G401 (cell line): ENCODE measurements at regions not wholly inside any gene's neighbourhood (a gene's known extent, or its start where the extent isn't known, plus 50 kb on each side); places are given as distances from the start of the nearest gene placed in this dataset.
"Not testable (repeated sequence)": the region's sequence is repeated elsewhere in the genome, so short reads cannot be mapped to it uniquely, and the experiment has no call there.

Source experiments
- DNase-seq: peaks from one replicate; pipeline ENCODE4 v3.0.0-alpha.2; 2015; ENCODE audit warnings: low spot score
- in situ Hi-C: cut with HindIII; loops from 2 replicates; pipeline ENCODE4 v1.10.0; 2016; ENCODE audit warnings: low sequenced_read_pairs, mixed read lengths

DNA sequence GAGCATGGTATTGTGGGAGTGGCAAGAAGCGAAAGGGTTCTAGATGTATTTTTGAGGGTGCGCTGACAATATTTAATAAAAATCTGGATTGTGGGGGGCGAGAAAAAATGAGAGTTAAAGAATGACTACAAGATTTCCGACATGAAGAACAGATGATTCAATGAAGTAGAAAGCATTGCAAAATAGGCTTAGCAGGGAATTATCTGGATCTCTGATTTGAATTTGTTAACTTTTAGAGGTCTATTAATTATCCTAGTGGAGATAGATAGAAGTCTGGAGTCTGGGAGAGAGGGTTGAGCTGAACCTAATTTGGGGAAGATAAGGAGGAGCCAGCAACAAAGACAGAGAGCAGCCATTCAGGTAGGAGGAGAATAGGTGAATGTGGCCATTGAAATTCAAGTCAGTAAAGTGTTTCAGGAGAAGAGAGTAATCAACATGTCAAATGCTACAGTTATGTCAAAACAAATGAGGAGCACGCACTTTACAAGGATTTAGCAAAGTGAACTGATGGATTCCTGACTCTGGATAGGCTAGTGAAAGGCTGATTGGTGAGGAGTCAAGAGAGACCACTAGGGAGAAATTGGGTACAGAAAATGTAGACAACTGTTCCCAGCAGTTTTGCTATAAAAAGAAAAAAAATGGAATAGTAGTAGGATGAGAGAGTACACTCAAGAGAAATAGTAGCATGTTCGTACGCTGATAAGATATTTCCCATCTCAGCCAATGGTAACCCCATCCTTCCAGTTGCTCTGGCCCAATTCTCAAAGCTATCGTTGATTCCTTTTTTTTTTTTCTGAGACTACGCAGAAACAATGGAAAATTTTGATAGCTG is 393.2 kb upstream of the CXADR start:
- DNase-seq, result no peak
- in situ Hi-C loops, result no loop called here

DNA sequence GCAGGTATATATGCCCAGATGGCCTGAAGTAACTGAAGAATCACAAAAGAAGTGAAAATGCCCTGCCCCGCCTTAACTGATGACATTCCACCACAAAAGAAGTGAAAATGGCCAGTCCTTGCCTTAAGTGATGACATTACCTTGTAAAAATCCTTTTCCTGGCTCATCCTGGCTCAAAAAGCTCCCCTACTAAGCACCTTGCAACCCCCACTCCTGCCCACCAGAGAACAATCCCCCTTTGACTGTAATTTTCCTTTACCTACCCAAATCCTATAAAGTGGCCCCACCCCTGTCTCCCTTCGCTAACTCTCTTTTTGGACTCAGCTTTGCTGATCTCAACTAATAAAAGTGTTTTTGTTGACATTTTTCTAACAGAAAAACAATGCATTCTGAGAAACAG is 385.4 kb upstream of the CXADR start:
- DNase-seq, in situ Hi-C loops: not testable (repeated sequence)

DNA sequence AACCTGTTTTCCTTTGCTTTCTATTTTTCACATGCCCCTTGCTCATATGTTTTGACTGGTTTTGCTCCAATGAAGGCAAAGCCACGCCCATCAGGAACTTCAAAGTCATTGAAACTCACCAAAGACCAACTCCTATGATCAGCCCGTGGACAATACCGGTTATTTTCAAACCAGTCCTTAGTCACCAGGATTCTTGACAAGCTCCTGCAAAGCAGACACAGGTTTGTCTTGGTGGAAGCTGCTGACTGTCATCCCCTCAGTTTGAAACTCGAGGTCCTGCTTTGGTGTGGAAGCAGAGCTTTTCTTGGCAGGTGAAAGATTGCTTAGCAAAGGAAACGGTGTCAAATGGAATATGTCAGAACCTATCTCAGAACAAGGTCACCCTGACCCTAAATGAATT is 384.7 kb upstream of the CXADR start:
- in situ Hi-C loops, result no loop called here
- no peak for DNase-seq

DNA sequence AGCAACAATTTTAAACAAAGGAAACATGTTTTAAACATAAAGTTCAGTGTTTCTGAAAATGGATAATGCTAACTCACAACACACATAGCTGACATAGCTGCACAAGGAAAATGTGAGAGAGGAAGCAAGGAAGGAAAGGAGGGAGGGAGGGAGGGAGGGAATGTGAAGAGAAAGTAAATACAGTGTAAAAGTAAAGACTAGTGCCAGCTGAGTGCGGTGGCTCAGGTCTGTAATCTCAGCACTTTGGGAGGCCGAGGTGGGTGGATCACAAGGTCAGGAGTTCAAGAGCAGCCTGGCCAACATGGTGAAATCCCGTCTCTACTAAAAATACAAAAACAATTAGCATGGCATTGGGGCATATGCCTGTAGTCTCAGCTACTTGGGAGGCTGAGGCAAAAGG is 373.7 kb upstream of the CXADR start:
- DNase-seq, in situ Hi-C loops: not testable (repeated sequence)

DNA sequence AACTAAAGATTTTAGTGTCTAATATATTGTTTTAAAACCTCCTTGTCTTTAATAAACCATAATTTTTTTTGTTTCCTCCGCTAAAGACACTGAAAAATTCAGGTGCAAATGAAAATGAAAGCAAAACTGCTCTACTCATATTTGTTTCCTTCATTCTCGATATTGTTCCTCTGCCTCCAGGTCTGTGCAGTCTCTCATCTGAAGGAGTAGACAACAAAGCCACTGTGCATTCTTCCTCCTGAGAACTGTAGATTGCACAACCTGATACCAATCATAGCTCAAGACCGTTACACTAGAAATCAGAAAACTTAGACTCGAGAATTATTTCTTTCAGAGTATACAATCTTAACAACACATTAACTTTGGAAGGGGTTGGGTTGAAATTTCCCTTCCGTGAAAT is 373.1 kb upstream of the CXADR start:
- in situ Hi-C loops, result no loop called here
- no peak for DNase-seq

DNA sequence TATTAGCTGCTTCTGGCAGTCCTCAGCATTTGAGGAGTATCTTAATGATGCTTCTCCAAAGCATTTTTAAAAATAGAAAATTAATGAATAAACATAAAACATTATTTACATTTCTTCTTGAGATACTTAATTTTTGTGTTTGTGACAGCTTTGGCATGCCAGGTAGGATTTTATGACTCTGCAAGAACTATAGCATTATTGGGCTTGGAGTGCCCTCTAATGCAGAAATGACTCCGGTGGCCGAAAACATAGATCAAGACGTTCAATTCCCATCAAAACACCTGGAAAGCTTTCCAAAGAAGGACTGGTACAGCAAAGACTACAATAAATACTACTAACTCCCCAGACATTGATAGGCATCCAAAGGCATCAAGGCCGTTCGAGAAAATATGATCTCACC is 366.4 kb upstream of the CXADR start:
- no peak for DNase-seq
- in situ Hi-C loops, result no loop called here

DNA sequence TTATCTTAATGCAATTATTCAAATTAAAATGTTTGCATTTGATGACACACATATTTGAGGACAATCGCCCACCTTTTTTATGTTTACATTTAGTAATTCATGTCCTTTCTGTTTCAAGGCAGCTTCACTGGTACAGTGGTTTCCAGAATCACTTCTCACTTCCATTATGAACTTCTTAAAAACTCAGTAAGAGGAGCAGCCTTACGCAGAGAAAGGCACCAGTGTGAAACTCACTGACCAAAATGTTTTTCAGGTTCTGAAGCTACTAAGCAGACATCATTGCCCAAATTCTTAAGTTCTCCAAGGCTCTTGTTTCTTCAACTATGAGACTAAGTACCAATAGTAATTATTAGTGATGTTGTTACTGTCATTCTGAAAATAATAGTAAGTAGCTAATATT is 353.1 kb upstream of the CXADR start:
- no peak for DNase-seq
- in situ Hi-C loops, result no loop called here

DNA sequence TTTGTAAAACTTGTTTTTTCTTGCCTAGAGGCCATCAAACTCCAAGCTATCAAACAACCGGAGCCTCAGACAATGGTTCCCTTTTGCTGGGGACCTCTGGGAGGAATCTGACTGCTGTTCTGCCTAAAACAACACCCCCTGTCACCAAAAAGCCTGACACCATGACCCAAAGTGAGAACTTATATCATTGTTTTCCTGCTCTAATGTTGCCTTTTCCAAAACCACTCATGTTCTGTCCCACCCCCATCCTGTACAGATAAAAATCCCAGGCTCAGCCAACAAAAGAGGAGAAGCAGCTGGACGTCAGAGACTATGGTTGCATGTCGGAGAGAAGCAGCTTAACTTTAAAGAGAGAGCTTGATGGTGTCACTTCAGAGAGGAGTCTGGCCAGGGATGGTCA is 327.2 kb upstream of the CXADR start:
- in situ Hi-C loops, result no loop called here

DNA sequence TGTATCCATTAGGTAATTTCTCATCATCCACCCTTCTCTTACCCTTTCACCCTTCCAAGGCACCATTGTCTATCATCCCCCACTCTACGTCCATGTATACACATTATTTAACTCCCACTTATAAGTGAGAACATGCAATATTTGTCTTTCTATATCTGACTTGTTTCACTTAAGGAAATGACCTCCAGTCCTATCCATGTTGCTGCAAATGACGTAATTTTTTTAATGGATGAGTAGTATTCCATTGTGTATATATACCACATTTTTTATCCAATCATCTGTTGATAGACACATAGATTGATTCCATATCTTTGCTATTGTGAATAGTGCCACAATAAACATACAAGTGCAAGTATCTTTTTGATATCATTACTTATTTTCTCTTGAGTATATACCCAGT is 322.9 kb upstream of the CXADR start:
- no peak for DNase-seq
- in situ Hi-C loops, result no loop called here

More for the DNA sequence above, 327.2 kb upstream of the CXADR start:
- DNase-seq, result no peak

DNA sequence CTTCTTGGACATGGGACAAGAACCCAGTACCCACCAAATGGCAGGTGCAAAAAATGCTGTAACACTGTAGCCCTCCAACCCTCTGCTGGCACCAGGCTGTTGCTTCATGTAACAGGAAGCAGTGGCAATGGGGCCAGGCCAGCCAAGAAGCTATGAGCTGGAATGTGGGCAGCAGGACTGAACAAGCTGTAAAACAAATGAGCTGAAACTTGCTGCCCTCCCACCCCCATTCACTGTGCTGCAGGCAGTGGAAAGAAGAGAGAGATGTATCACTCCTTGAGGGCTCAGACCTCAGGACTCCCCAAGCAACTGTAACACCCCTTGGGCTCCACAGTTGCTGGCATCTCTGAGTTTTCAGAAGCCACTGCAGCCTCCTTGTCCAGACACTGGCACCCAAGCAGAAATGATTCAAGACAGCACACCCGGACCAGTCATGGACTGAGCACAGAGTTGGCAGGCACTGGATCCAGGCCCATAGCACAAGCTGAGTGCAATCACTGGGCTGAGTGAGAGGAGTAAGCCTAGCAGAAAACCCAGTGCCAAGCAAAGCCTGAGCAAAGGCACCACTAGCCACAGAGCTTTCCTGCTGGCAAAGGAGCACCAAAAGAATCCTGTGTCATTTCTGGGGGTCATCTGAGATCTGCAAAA is 321.4 kb upstream of the CXADR start:
- in situ Hi-C loops, result no loop called here
- no peak for DNase-seq

DNA sequence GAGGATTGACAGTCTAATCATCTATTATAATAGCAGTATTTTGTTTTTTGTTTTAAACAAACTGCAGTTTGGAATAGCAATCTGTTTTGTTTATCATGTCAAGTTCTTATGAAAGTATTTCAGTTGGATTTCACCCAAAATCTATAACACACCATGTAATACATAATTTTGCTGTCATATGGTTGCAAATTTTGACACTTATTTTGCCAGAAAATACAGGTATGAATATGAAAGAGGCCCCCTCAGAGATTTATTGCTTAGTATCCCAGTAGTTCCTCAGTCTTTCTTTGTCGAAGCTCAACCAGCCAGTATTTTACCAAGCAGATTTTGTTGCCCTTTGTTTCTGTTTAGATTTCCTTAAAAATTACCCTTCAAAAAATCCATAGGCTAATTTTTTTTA is 317.5 kb upstream of the CXADR start:
- in situ Hi-C loops, result no loop called here
- no peak for DNase-seq

DNA sequence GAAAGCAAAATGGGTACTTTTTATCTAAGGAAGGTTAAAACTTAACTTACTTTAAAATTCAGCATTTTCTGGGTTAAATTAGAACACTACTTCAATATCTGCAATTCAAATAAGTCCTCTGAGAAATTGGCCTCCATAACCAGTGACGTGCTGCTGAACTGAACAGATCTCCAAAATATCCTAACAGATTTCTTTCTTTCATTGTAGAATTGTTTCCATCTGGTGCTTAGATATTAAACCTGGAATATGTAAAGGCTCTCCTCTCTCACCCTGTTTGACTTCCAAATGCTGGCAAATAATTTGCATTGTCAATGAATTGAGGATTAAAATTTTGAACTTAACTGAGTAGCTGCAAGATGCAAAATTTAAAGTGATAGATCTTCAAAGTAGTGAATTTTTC is 316.9 kb upstream of the CXADR start:
- DNase-seq, result no peak
- in situ Hi-C loops, result no loop called here

DNA sequence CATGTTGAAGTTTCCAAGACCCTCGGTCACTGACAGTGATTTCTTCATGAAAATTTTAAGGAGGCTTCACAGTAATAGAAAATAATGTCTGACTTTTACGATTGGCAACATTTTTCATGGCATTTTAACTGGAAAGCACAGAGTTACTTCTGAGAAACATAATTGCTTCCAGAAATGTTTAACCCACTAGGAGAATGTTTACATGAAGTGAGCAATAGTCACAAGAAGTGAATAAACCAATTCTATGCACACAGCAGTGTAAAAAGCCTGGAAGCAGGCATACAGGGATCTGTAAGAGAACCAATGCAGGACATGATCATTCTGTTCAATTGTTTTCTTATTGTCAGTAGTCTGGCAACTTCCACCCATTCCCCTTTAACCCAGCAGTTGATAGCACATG is 316.2 kb upstream of the CXADR start:
- no peak for DNase-seq
- in situ Hi-C loops, result no loop called here

DNA sequence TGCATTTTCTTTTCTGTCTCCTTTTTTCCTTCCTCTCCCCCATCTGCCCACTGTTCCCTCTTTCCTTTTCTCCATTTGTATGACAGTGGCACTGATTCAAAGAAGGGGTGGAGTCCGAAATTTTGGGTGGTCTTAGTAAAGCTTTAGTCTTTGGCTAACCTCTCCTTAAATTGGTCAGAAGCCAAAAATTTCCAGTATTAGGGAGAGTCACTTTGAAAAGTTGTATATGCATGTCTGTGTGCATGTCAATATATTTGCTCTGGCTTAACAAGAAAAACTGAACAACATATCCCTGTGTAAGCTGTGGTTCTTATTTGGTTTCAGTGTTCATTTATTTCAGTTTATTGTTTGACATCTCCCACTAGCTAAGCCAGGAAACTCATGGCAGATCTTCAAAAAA is 314.8 kb upstream of the CXADR start:
- in situ Hi-C loops, result no loop called here
- DNase-seq, result no peak

DNA sequence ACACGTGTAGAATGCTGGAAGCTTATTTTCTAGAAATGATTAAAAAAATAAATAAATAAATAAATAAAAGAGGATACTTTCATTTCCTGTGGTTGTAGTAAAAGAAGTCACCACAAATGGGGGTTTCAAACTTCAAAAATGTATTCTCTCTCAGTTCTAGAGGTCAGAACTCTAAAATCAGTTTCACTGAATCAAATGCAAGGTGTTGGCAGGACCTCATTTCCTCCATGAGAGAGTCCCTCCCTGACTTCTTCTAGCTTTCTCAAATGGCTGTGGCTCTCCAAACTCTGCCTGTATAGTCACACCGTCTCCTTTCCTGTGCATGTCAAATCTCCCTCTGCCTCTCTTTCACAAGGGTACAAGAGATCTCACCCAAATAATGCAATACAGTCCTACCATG is 312.6 kb upstream of the CXADR start:
- DNase-seq, result no peak
- in situ Hi-C loops, result no loop called here

DNA sequence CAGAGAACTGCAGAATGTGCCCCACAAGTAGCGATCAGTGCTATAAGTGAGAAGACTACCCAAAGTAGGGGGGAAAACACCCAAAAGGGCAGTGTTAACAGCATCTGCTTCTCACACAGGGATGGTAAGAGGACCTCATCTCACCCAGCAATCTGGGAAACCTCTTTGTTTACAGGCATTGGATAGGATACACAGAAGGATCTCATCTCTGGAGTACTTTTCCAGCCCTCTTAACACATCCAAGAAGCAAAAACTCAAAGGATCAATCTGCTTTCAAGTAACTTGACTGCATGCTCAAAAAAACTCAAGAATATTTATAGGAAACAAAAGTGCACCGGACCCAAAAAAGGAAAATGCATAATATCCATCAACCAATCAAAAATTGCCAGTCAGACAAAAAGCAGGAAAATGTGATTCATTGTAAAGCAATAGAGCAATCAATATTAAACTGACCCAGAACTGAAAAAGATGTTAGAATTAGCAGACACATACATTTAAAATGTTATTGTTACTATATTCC is 311.0 kb upstream of the CXADR start:
- in situ Hi-C loops, result no loop called here
- DNase-seq, result no peak

DNA sequence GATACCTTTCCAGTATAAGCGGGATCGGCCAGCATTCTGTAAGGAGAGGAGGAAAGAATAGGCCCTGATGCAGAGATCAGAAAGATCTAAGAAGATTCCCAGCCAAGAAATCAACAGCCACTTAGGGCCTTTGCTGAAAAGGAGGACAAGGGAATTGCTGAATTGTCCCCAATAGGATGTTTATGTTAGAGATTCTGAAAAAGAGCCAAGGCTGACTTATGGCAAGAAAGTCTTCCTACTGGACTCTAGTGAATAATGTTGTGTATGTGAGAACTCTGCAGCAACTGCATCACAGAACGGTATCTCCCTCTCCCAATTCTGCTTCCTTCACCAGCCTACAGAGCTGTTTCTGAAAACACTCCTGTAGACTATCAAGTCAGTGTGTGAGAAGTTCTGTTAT is 298.0 kb upstream of the CXADR start:
- in situ Hi-C loops, result no loop called here
- no peak for DNase-seq

DNA sequence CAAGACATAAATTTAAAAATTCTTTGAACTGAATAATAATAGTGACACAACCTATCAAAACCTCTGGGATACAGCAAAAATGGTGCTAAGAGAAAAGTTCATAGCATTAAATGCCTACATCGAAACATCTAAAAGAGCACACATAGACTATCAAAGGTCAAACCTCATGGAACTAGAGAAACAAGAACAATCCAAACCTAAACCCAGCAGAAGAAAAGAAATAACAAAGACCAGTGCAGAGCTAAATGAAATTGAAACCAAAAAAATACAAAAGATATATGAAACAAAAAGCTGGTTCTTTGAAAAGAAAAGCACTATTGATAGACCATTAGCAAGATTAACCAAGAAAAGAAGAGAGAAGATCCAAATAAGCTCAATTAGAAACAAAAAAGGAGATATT is 293.8 kb upstream of the CXADR start:
- in situ Hi-C loops, result not testable (repeated sequence)

DNA sequence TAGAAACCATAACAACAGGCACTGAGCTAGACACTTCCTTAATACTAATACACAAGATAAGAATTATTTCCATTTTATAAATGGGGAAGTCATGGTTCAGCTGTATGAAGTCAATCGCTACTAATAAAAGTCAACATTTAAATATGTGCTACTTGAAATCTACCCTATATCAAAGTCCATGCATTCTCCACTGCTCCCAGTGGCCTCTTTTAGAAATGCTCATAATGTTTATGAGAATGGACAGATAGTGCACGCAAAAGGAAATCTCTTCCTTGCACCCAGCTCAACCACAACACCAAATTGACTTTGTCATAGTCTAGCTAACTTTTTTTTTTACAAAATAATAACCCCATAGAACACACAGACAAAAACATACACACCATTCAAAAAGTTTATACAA is 281.7 kb upstream of the CXADR start:
- DNase-seq, result no peak
- in situ Hi-C loops, result no loop called here

More for the DNA sequence above, 293.8 kb upstream of the CXADR start:
- not testable (repeated sequence) for DNase-seq

DNA sequence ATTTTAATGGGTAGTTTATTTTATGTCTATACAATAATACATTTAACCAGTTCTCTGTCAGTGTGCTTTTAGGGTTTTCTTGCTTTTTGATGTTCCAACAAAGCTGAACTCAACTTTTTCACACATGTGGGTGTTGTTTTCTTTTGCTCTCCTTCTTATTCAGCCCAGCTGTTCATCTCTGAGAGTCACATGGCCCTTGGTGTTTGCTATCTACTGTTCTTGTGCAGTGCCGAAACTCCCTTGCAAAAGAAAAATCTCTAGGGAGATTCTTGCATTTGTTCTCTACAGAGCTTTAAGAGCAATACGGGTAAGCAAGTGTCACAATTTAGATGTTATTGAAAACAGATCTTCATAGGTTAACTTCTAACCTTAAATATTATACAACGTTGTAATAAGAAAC is 281.1 kb upstream of the CXADR start:
- DNase-seq, result no peak
- in situ Hi-C loops, result no loop called here

DNA sequence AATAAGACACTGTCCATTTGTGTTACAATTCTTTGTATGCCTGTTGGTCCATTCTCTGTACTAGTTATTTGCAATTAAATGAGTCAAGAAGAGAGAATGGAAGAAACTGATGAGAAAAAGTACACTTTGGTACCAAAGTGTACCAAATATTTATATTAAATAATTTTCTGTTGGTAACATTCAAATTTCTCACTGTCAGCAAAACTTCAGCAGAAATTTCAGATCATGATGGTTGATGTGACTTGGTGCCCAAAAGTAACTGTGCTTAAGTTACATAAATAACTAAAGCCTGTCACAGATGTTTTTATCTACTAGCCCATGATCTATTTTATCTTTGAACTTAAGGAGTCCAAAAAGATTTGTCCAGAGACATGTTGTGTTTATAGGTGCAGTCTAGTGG is 274.4 kb upstream of the CXADR start:
- DNase-seq, result no peak
- in situ Hi-C loops, result no loop called here
